Sigmoid colon (tissue), 6 donors: ENCODE measurements at regions not wholly inside any gene's neighbourhood (a gene's known extent, or its start where the extent isn't known, plus 50 kb on each side); places are given as distances from the start of the nearest gene placed in this dataset.

Experiments used
- DNase-seq: peaks from one replicate; pipeline ENCODE4 v3.0.0-alpha.2; 2019
- H3K27ac ChIP-seq, 4 donors: fragments of 200-600 bp; sonication (generic); one replicate each; pipeline ENCODE4 v1.5.1; 2016 to 2019; ENCODE audit warnings: mild to moderate bottlenecking in 1 of 4
- H3K27me3 ChIP-seq, 3 donors: fragments of 200-600 bp; sonication (generic); one replicate each; pipeline ENCODE4 v1.5.1; 2019; ENCODE audit warnings: mild to moderate bottlenecking in 1 of 3
- H3K36me3 ChIP-seq, 4 donors: fragments of 200-600 bp; sonication (generic); one replicate each; pipeline ENCODE4 v1.5.1; 2016 to 2019
- H3K4me1 ChIP-seq, 4 donors: fragments of 200-600 bp; sonication (generic); one replicate each; pipeline ENCODE4 v1.5.1; 2017 to 2019
- H3K4me3 ChIP-seq, 4 donors: fragments of 200-600 bp; sonication (generic); one replicate each; pipeline ENCODE4 v1.5.1; 2017 to 2019; ENCODE audit warnings: mild to moderate bottlenecking in 2 of 4, moderate library complexity in 1 of 4
- H3K9me3 ChIP-seq, 4 donors: fragments of 200-600 bp in 3 of 4; sonication (generic) in 3 of 4; one replicate each; pipeline versions ENCODE4 v1.5.1 to v1.6.1; 2013 to 2019
- EP300 ChIP-seq, 4 donors: sonication (generic); formaldehyde crosslinking; IDR thresholded peaks; one replicate each; pipeline ENCODE4 v1.6.1; 2017; ENCODE audit warnings: antibody characterized with exemption in 4 of 4
- POLR2A ChIP-seq, 2 donors: fragments of 450-650 bp; IDR thresholded peaks; one replicate each; pipeline ENCODE4 v1.6.1; 2016; ENCODE audit warnings: antibody characterized with exemption in 2 of 2, mild to moderate bottlenecking in 2 of 2, moderate library complexity in 2 of 2
- POLR2AphosphoS5 ChIP-seq, 4 donors: sonication (generic); formaldehyde crosslinking; IDR thresholded peaks; one replicate each; pipeline ENCODE4 v1.6.1; 2017; ENCODE audit warnings: antibody characterized with exemption in 4 of 4
- WGBS, 2 donors: extraction: QIAGEN DNeasy Blood & Tissue Kit; methylation state at CpG; one replicate each; pipeline ENCODE4 v1.1.7; 2013; 5-methylcytosine and 5-hydroxymethylcytosine counted together
- intact Hi-C: fragments of 100-400 bp; cut with DNase I; formaldehyde crosslinking; loops from one replicate; pipeline ENCODE4 v1.15.1; 2023
- TF ChIP-seq, protein P1 (sequence below), 4 experiments: fragments of 450-650 bp in 3 of 4; fragments of 200-600 bp in 1 of 4; IDR thresholded peaks; one replicate each; pipeline ENCODE4 v1.5.1; 2016 to 2019; ENCODE audit warnings: antibody characterized with exemption in 4 of 4, mild to moderate bottlenecking in 3 of 4, moderate library complexity in 2 of 4
- donor health status: healthy with polysubstance abuse.
- donor health status: healthy.

DNA sequence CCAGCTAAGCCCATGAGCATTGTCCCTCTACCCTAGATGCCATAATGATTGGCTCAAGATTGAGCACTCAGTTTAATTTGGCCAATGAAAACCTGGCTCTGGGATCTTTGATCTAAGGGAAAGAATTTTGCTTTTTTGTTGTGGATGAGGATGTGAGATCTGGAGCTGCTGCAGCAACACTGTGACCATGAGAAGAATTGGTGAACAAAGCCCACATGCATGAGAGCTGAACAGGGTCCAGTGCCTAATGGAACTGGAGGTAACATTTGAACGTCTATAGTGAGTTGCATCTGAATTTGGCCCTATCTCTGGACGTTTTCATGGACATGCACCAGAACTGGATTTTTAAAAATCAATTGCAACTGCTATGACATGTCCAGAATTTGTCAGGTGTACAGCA lies 338.6 kb downstream of the AACS start:
- Histone ChIP-seq H3K4me3 (no peak overlapping the region), H3K4me1 (no peaks in the 10 kb centered on the region), H3K27me3 (no peaks in the 10 kb centered on the region), H3K27ac (no peak overlapping the region), H3K9me3 (peaks cover 0 to 16% (median 3%) of the 10 kb centered on the region in 4 donors), H3K36me3 (no peaks in the 10 kb centered on the region)
- intact Hi-C loops: loop anchor here (5.0 kb wide), 1 partner anchor 222 kb away; no protein-coding TSS in a partner anchor
- DNase-seq: no peak
- 70 to 81% methylated on average over 2 of the region's 2 CpGs for WGBS, 2 donors
- TF ChIP-seq POLR2A (IDR thresholded peaks at IDR 0.05): no peak

DNA sequence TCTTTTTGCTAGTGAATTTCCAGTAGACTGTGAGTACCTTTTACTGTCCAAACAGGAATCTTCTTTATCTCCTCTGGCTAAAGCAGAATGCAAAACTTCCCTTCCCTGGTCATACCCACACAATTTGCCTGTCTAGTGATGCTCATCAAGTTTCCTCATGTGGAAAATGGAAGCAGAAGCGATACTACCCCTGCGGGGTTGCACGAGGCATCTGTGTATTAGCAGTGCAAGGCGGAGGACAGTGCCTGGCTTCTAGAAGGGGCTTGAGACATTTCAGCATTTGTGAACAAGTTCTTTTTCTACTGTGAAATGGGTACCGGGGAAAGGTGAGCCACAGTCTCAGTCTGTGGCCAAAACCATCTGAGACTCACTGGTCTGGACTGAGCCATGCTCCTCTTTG lies 340.9 kb downstream of the AACS start:
- intact Hi-C loops: no loop called here
- DNase-seq: no peak
- Histone ChIP-seq H3K4me1 (no peaks in the 10 kb centered on the region), H3K27me3 (no peaks in the 10 kb centered on the region), H3K36me3 (no peaks in the 10 kb centered on the region), H3K9me3 (peaks cover 0 to 10% (median 3%) of the 10 kb centered on the region in 4 donors), H3K27ac (no peak overlapping the region), H3K4me3 (no peak overlapping the region)
- WGBS, 2 donors: 76 to 78% methylated on average over 5 of the region's 5 CpGs
- TF ChIP-seq POLR2AphosphoS5 (IDR thresholded peaks at IDR 0.05) (no peak), EP300 (IDR thresholded peaks at IDR 0.05) (no peak), POLR2A (IDR thresholded peaks at IDR 0.05) (no peak)
- TF ChIP-seq, protein P1, sequence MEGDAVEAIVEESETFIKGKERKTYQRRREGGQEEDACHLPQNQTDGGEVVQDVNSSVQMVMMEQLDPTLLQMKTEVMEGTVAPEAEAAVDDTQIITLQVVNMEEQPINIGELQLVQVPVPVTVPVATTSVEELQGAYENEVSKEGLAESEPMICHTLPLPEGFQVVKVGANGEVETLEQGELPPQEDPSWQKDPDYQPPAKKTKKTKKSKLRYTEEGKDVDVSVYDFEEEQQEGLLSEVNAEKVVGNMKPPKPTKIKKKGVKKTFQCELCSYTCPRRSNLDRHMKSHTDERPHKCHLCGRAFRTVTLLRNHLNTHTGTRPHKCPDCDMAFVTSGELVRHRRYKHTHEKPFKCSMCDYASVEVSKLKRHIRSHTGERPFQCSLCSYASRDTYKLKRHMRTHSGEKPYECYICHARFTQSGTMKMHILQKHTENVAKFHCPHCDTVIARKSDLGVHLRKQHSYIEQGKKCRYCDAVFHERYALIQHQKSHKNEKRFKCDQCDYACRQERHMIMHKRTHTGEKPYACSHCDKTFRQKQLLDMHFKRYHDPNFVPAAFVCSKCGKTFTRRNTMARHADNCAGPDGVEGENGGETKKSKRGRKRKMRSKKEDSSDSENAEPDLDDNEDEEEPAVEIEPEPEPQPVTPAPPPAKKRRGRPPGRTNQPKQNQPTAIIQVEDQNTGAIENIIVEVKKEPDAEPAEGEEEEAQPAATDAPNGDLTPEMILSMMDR (IDR thresholded peaks at IDR 0.05): no peak

DNA sequence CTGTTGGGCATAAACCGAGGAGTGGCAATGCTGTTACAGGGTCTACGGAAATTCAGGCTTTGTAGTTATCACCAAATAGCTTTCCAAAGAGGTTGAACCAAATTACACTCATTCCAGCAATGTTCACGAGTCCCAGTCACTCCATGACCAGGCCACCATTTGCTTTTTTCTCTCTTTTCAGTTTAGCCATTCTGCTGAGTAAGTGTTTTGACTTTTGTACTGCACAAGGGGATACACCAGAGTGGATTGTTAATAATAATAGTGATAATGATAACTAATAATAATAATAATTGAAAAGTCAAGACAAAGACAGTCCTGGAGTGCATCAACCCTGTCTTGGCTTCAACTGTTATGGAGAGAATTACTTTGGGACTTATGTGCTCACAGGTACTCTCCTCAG lies 343.5 kb downstream of the AACS start:
- Histone ChIP-seq H3K27ac (no peak overlapping the region), H3K36me3 (no peaks in the 10 kb centered on the region), H3K27me3 (no peaks in the 10 kb centered on the region), H3K4me3 (no peak overlapping the region), H3K4me1 (no peaks in the 10 kb centered on the region), H3K9me3 (no peaks in the 10 kb centered on the region)
- intact Hi-C loops: no loop called here
- TF ChIP-seq, protein P1 (IDR thresholded peaks at IDR 0.05): no peak
- TF ChIP-seq POLR2AphosphoS5 (IDR thresholded peaks at IDR 0.05): no peak
- TF ChIP-seq EP300 (IDR thresholded peaks at IDR 0.05): no peak
- WGBS, 2 donors: 84 to 89% methylated on average over 3 of the region's 3 CpGs
- DNase-seq: no peak

DNA sequence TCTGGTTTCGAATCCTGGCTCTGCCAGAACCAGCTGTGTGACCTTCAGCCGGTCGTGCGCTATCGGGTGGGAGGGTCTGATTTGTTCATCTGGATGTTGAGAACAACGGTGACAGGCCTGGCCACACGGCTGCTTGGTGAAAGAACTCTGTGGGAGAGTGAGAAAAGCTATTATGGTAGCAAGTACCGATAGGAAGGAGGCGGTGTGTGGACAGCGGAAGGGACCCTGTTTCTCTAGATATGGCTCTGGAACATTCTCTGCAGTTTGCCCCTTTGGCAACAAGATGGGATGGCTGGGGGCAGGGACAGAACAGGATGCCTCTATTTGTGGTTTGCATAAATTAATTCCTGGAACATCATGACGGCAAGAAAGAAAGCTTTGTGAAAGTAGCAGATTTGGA lies 347.3 kb downstream of the AACS start:
- no peak for DNase-seq
- no peaks in the 10 kb centered on the region for H3K9me3 ChIP-seq
- no peaks in the 10 kb centered on the region for H3K27me3 ChIP-seq
- no peaks in the 10 kb centered on the region for H3K4me1 ChIP-seq
- H3K27ac ChIP-seq: no peak overlapping the region
- intact Hi-C loops: no loop called here
- 72 to 80% methylated on average over 11 of the region's 11 CpGs for WGBS, 2 donors
- H3K36me3 ChIP-seq: no peaks in the 10 kb centered on the region
- TF ChIP-seq POLR2AphosphoS5 (IDR thresholded peaks at IDR 0.05): no peak
- TF ChIP-seq POLR2A (IDR thresholded peaks at IDR 0.05): no peak
- no peak for TF ChIP-seq EP300 (IDR thresholded peaks at IDR 0.05)
- H3K4me3 ChIP-seq: no peak overlapping the region

DNA sequence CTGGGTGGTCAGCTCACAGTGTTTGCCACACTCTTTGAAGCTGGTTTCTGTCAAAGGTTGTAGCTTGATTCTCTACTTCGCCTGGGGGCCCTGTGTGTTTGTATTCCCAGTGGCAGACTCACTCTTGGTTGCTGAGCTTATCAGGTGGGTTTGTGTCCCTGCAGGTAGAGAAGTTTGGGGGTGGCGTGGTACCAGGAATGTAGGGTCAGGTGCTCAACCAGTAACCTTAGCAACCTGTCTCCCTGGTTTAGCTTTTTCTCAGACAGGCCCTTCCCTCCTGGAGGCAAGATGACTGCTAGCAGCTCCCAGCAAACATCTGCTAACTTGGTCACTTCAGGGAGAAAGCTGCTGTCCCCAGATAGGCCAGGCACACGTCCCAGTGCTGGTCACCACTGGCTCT lies 352.2 kb downstream of the AACS start:
- no peak overlapping the region for H3K4me3 ChIP-seq
- no peak for TF ChIP-seq POLR2AphosphoS5 (IDR thresholded peaks at IDR 0.05)
- no peak for TF ChIP-seq EP300 (IDR thresholded peaks at IDR 0.05)
- TF ChIP-seq, protein P1 (IDR thresholded peaks at IDR 0.05): no peak
- TF ChIP-seq POLR2A (IDR thresholded peaks at IDR 0.05): no peak
- no peak for DNase-seq
- no peaks in the 10 kb centered on the region for H3K36me3 ChIP-seq
- H3K9me3 ChIP-seq: no peaks in the 10 kb centered on the region
- 69 to 73% methylated on average over 3 of the region's 3 CpGs for WGBS, 2 donors
- no peaks in the 10 kb centered on the region for H3K4me1 ChIP-seq
- H3K27me3 ChIP-seq: no peaks in the 10 kb centered on the region
- intact Hi-C loops: no loop called here
- H3K27ac ChIP-seq: no peak overlapping the region

DNA sequence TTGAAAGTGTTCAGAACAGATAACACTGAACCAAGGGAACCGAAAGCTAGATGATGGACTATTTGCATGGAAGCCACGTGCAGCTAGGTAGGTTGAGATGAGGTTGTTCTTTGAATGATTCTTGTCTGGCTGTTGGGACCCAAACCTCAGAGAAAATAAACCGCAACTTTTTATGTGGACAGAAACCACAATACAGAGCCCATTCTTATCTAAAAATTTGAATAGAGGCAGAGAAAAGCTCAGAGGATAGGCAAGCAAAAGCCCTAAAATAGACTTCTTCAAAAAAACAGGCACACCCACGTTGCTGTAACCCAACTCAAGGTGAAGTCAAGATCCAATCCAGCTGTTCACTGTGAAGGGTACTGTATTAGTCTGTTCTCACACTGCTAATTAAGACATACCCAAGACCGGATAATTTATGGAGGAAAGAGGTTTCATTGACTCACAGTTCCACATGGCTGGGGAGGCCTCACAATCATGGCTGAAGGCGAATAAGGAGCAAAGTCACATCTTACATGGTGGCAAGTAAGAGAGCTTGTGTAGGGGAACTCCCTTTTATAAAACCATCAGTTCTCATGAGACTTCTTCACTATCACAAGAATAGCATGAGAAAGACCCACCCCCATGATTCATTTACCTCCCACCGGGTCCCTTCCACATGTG lies 353.8 kb downstream of the AACS start:
- no peaks in the 10 kb centered on the region for H3K9me3 ChIP-seq
- no peaks in the 10 kb centered on the region for H3K36me3 ChIP-seq
- H3K27me3 ChIP-seq: no peaks in the 10 kb centered on the region
- no peak overlapping the region for H3K27ac ChIP-seq
- H3K4me3 ChIP-seq: no peak overlapping the region
- TF ChIP-seq EP300 (IDR thresholded peaks at IDR 0.05) (no peak), POLR2AphosphoS5 (IDR thresholded peaks at IDR 0.05) (no peak), POLR2A (IDR thresholded peaks at IDR 0.05) (no peak)
- TF ChIP-seq, protein P1 (IDR thresholded peaks at IDR 0.05): no peak
- intact Hi-C loops: no loop called here
- DNase-seq: no peak
- no peaks in the 10 kb centered on the region for H3K4me1 ChIP-seq
- WGBS, 2 donors: 78 to 84% methylated on average over 7 of the region's 7 CpGs
